Panc1 (cell line): ENCODE measurements at regions not wholly inside any gene's neighbourhood (a gene's known extent, or its start where the extent isn't known, plus 50 kb on each side); places are given as distances from the start of the nearest gene placed in this dataset.
"Not testable (repeated sequence)": the region's sequence is repeated elsewhere in the genome, so short reads cannot be mapped to it uniquely, and the experiment has no call there.

ENCODE experiments used
- POLR2AphosphoS5 ChIP-seq: IDR thresholded peaks from 2 replicates; pipeline ENCODE4 v1.6.1; 2012; ENCODE audit warnings: mild to moderate bottlenecking, low read depth, low read length, moderate library complexity
- SIN3A ChIP-seq: IDR thresholded peaks from 2 replicates; pipeline ENCODE4 v1.6.1; 2012; ENCODE audit warnings: low read depth, mild to moderate bottlenecking, low read length, moderate library complexity, borderline replicate concordance; ENCODE audit not compliant: insufficient read depth
- TCF7L2 ChIP-seq: IDR thresholded peaks from 2 replicates; pipeline ENCODE4 v1.6.1; 2011; ENCODE audit warnings: mild to moderate bottlenecking, low read depth, low read length, inconsistent platforms
- TF ChIP-seq, protein P1 (sequence below): fragments of 450-650 bp; IDR thresholded peaks from 2 replicates; pipeline ENCODE4 v1.5.1; 2017; ENCODE audit warnings: mild to moderate bottlenecking
- TF ChIP-seq, protein P2 (sequence below), 2 experiments: IDR thresholded peaks; 2 replicates each; pipeline ENCODE4 v1.6.1; 2011 to 2012; ENCODE audit warnings: low read depth in 2 of 2, control low read depth in 1 of 2, low read length in 1 of 2, mild to moderate bottlenecking in 1 of 2, moderate library complexity in 1 of 2; ENCODE audit not compliant: insufficient read depth in 1 of 2

DNA sequence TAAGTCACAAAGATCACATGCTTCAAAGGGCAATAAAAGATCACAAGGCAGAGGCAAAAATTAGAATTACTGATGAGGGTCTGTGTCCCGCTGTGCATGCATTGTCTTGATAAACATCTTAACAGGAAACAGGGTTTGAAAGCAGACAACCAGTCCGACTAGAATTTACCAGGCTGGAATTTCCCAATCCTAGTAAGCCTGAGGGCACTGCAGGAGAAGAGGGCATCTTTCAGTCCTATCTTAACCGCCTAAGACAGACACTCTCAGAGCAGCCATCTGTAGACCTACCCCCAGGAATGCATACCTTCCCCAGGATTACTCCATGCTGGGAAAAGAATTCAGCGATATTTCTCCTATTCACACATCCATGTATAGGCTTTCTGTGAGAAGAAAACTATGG, 465.8 kb upstream of the TMEFF2 start:
- not testable (repeated sequence) for TF ChIP-seq TCF7L2, POLR2AphosphoS5, SIN3A
- TF ChIP-seq, protein P1, sequence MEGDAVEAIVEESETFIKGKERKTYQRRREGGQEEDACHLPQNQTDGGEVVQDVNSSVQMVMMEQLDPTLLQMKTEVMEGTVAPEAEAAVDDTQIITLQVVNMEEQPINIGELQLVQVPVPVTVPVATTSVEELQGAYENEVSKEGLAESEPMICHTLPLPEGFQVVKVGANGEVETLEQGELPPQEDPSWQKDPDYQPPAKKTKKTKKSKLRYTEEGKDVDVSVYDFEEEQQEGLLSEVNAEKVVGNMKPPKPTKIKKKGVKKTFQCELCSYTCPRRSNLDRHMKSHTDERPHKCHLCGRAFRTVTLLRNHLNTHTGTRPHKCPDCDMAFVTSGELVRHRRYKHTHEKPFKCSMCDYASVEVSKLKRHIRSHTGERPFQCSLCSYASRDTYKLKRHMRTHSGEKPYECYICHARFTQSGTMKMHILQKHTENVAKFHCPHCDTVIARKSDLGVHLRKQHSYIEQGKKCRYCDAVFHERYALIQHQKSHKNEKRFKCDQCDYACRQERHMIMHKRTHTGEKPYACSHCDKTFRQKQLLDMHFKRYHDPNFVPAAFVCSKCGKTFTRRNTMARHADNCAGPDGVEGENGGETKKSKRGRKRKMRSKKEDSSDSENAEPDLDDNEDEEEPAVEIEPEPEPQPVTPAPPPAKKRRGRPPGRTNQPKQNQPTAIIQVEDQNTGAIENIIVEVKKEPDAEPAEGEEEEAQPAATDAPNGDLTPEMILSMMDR: not testable (repeated sequence)
- TF ChIP-seq, protein P2, sequence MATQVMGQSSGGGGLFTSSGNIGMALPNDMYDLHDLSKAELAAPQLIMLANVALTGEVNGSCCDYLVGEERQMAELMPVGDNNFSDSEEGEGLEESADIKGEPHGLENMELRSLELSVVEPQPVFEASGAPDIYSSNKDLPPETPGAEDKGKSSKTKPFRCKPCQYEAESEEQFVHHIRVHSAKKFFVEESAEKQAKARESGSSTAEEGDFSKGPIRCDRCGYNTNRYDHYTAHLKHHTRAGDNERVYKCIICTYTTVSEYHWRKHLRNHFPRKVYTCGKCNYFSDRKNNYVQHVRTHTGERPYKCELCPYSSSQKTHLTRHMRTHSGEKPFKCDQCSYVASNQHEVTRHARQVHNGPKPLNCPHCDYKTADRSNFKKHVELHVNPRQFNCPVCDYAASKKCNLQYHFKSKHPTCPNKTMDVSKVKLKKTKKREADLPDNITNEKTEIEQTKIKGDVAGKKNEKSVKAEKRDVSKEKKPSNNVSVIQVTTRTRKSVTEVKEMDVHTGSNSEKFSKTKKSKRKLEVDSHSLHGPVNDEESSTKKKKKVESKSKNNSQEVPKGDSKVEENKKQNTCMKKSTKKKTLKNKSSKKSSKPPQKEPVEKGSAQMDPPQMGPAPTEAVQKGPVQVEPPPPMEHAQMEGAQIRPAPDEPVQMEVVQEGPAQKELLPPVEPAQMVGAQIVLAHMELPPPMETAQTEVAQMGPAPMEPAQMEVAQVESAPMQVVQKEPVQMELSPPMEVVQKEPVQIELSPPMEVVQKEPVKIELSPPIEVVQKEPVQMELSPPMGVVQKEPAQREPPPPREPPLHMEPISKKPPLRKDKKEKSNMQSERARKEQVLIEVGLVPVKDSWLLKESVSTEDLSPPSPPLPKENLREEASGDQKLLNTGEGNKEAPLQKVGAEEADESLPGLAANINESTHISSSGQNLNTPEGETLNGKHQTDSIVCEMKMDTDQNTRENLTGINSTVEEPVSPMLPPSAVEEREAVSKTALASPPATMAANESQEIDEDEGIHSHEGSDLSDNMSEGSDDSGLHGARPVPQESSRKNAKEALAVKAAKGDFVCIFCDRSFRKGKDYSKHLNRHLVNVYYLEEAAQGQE (IDR thresholded peaks at IDR 0.05; ENCODE audit: insufficient read depth in 1 of 2, low read depth in 2 of 2, low read length in 1 of 2): not testable (repeated sequence)
